PC-9 (cell line): ENCODE measurements at regions not wholly inside any gene's neighbourhood (a gene's known extent, or its start where the extent isn't known, plus 50 kb on each side); places are given as distances from the start of the nearest gene placed in this dataset.

Source experiments
- EZH2 ChIP-seq: fragments of 200-600 bp; sonication (generic); IDR thresholded peaks from 2 replicates; pipeline ENCODE4 v1.8.0; 2017; ENCODE audit warnings: antibody characterized with exemption, low read depth
- TF ChIP-seq, protein P1 (sequence below): fragments of 200-600 bp; sonication (generic); conservative IDR thresholded peaks from 2 replicates; pipeline ENCODE4 v1.6.1; 2017; ENCODE audit warnings: mixed run types, antibody characterized with exemption, mild to moderate bottlenecking, moderate library complexity

DNA sequence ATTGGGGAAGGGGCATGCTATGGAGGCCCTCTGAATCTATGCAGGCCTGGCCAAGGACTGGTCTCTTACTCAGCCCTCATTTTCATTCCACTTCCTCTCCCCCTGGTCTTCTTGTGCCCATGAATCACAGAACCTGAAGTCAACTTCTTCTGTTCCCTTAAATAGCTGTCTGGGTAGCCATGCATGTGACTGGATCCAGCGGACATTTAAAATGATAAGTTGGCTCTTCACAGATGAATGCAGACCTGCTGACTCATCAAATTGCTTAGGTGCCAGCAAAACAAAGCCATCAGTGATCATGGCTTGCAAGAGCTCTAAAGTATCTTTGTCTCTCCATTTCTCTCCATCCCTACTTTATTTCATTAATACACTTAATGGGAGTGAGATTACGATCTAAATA is 90.1 kb upstream of the CADPS start:
- TF ChIP-seq, protein P1, sequence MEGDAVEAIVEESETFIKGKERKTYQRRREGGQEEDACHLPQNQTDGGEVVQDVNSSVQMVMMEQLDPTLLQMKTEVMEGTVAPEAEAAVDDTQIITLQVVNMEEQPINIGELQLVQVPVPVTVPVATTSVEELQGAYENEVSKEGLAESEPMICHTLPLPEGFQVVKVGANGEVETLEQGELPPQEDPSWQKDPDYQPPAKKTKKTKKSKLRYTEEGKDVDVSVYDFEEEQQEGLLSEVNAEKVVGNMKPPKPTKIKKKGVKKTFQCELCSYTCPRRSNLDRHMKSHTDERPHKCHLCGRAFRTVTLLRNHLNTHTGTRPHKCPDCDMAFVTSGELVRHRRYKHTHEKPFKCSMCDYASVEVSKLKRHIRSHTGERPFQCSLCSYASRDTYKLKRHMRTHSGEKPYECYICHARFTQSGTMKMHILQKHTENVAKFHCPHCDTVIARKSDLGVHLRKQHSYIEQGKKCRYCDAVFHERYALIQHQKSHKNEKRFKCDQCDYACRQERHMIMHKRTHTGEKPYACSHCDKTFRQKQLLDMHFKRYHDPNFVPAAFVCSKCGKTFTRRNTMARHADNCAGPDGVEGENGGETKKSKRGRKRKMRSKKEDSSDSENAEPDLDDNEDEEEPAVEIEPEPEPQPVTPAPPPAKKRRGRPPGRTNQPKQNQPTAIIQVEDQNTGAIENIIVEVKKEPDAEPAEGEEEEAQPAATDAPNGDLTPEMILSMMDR: no peak
- TF ChIP-seq EZH2: no peak
